ENCODE measurements at regions not wholly inside any gene's neighbourhood (a gene's known extent, or its start where the extent isn't known, plus 50 kb on each side); places are given as distances from the start of the nearest gene placed in this dataset.

- TF ChIP-seq EP300 (IDR thresholded peaks at IDR 0.05; ENCODE audit: borderline replicate concordance) = no peak
- no peak for TF ChIP-seq REST (IDR thresholded peaks at IDR 0.05; ENCODE audit: low read depth)
- no peak for TF ChIP-seq MAX (IDR thresholded peaks at IDR 0.05)
- TF ChIP-seq YY1 (IDR thresholded peaks at IDR 0.05; ENCODE audit: low read depth) = no peak
- no peak for TF ChIP-seq TAF1 (IDR thresholded peaks at IDR 0.05; ENCODE audit: low read depth)
- TF ChIP-seq CREB1 (IDR thresholded peaks at IDR 0.05; ENCODE audit: low read depth) = no peak
- no peak for TF ChIP-seq FOXM1 (IDR thresholded peaks at IDR 0.05; ENCODE audit: borderline replicate concordance, low read depth)
- no peak for TF ChIP-seq USF1 (IDR thresholded peaks at IDR 0.05)
- TF ChIP-seq RAD21 (IDR thresholded peaks at IDR 0.05; ENCODE audit: low read depth) = no peak
- no peak for TF ChIP-seq CEBPB (IDR thresholded peaks at IDR 0.05)
- no peak for TF ChIP-seq ZBTB7A (IDR thresholded peaks at IDR 0.05; ENCODE audit: low read depth)
- no peak for TF ChIP-seq TEAD4 (IDR thresholded peaks at IDR 0.05)
- no peak for TF ChIP-seq NFIC (IDR thresholded peaks at IDR 0.05)
Observed at GRCh38 chr20:47849006-47849405, 63.7 kb upstream of the SULF2 start.

Measured in Ishikawa (cell line).